Inflammatory macrophage (primary cell): ENCODE measurements at regions not wholly inside any gene's neighbourhood (a gene's known extent, or its start where the extent isn't known, plus 50 kb on each side); places are given as distances from the start of the nearest gene placed in this dataset.

Experiments
- DNase-seq, 2 donors: peaks; one replicate each; pipeline ENCODE4 v3.0.0-alpha.2; 2020 to 2022

GRCh38 chr9:82670000-82670399 lies 392.9 kb downstream of the RASEF start:
- DNase-seq = no peak

DNA sequence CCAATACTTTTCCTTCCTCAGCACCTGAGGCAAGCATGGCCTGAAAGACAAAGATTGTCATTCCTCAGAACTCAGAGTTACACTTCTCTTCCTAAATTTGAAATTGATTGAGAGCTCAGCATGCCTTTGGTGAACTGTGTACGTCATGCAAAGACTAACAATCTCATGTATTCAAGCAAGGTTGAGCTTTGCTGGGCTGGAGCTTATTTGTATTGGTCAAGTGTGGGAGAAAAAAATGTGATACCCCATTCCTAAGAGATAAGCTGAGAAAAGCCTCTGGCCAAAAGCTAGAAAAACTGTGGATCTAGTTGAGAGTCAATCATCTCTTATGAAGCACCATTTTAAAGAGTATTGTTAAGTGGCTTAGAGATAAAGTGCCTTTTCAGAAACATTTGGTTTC lies 392.2 kb downstream of the RASEF start:
- DNase-seq = no peak

- no peak for DNase-seq
Measured at GRCh38 chr9:82673201-82673600, 389.7 kb downstream of the RASEF start.

- no peak for DNase-seq
Measured at GRCh38 chr9:82673919-82674318, 389.0 kb downstream of the RASEF start.

DNA sequence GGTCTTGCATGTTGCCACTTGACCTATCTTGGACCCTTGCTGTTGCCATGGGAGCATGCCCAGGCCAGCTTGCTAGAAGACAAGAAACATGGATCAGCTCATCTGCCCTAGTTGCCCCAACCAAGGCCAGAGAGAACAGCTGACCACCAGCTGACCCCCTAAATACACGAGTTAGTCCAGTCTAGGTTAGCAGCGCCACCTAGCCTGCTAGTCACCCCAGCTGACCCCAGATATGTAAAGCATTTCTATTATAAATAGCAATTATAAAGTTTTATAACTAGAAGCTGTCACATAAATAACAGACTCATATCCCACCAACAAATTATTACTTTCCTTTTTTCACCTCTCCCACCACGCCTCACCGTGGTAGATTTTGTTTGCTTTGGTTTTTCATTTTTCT lies 387.8 kb downstream of the RASEF start:
- no peak for DNase-seq

DNA sequence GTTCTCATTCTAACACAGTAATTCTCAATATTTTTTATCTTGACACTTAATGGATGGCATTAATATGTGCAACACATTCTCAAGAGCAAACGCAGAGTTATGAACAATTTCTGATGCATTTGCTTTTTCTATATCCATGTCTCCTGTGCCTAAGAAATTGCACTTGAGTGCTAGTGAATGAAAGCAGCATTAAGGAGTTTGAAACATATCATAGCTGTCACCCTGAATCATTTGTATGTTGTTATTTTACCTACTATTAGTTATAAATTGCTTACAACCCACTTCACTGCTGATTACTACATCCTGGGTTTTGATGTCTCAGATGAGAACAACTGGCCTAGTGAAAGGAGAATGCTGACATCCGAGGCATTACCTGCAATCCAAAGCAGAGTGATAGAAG lies 387.3 kb downstream of the RASEF start:
- DNase-seq = no peak

- DNase-seq = no peak
Measured at GRCh38 chr9:82677086-82677485, 385.9 kb downstream of the RASEF start.

GRCh38 chr9:82679472-82679871 lies 383.5 kb downstream of the RASEF start:
- DNase-seq = no peak

DNA sequence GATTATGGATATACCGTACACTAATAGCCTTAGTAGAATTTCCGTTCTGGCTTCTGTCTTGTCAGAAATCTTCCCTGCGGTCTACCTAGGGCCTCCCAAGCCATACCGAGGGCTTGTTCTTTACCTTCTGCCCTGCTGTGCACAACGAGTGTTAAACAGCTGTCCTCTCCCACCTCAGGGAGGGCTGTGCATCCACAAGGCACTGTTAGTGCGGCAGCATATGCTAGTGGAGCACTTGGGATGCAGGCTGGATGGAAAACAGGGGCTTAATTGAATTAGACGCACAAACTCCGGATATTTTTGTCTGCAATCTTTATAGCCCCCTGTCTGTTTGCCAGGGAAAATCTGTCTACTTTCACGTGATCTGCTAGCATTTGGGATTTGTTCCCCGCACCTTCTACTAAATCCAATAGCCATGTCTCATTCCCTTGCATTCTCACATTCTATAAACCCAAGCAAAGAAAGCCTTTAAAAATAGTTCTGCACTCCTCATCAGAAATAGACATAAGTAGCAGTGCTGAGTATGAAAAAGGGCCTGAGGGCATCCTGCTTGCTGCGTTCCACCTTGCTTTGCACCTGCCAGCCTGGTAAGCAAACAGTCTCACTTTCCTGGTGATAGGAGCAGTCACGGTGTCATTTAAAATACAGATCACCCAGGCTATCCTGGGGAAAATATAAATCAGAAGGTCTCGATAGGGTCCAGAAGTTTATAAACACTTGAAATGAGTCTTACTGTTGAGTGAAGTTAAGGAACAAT lies 382.6 kb downstream of the RASEF start:
- DNase-seq = no peak

DNA sequence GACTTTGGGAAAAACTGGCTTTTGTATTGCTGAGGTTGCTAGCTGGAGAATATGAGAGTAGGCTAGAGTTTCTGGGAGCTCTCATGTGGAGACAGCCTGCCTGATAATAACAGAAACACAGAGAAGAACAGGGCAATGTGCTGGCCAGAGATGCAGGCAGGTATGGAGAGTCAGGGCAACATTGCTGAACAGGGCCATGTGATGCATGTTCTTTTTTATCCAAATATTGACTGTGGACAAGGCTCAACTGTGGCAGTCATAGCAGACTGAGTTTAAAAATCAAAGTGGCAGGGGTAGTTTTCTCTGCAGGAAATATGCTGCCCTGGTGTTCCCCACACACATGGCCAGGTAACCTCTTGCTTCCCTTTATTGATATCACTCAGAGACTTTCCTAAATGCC lies 381.1 kb downstream of the RASEF start:
- DNase-seq = no peak

- DNase-seq = no peak
Measured at GRCh38 chr9:82682431-82682830, 380.5 kb downstream of the RASEF start.

DNA sequence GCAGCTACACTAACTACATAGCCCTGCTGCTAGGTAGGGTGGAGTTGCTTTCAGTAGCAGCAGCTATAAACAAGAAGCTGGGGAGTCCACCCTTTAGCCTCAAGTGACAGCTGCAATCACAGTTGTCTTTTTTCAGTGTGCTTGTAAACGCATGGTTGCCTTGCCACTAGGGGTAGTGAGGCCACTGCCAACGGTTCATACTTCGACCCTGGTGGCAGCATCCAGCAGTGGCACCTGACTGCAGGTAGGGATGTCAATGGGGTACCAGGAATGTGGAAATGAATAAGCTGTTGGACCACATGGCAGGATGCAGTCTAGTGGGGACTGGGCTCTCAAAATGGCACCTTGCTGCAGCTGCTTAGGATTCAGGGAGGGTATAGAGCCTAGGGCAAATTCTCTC lies 367.2 kb downstream of the RASEF start:
- no peak for DNase-seq

DNA sequence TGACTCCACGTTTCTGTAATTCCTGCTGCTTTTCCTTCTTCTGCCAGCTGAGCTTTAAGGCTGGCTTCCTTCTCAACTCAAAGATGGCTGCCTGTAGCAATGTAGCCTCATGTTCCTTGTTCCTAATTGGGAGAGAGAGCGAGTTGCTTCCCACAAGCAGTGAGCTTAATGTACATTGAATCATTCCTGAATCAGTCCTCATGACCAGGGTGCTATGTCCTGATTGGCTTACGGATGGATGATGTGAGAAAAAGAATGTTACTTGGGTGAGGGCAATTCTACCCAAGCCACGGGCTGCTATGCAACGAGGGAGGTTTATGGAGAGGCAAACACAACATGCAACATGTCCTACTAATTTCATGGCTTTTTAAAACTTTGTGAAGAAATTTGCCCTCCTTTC lies 356.2 kb downstream of the RASEF start:
- no peak for DNase-seq

GRCh38 chr9:82716821-82717220 lies 346.1 kb downstream of the RASEF start:
- DNase-seq = no peak

GRCh38 chr9:82720515-82720914 lies 342.4 kb downstream of the RASEF start:
- peak; percentile 15 to 43 for DNase-seq

GRCh38 chr9:82721593-82721992 lies 341.3 kb downstream of the RASEF start:
- peak; percentile 45 to 62 for DNase-seq

DNA sequence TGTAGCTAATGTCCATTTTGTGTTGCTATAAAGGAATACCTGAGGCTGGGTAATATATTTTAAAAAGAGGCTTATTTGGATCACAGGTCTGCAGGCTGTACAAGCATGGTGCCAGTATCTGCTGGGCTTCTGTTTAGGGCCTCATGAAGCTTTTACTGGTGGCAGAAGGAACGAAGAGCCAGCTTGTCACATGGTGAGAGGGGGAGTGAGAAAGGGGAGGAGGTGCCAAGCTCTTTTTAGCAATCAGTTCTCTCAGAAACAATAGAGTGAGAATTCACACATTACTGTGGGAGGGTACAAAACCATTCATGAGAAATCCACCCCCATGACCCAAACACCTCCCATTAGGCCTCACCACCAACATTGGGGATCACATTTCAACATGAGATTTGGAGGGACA lies 340.9 kb downstream of the RASEF start:
- DNase-seq = peak in 1 of 2 donors; percentile 20

- DNase-seq = no peak
Measured at GRCh38 chr9:82722561-82722960, 340.4 kb downstream of the RASEF start.

- DNase-seq = no peak
Measured at GRCh38 chr9:82726424-82727276, 336.3 kb downstream of the RASEF start.

GRCh38 chr9:82729141-82729540 lies 333.8 kb downstream of the RASEF start:
- no peak for DNase-seq

- DNase-seq = no peak
Measured at GRCh38 chr9:82729991-82730589, 332.9 kb downstream of the RASEF start.

GRCh38 chr9:82732928-82733327 lies 330.0 kb downstream of the RASEF start:
- no peak for DNase-seq

DNA sequence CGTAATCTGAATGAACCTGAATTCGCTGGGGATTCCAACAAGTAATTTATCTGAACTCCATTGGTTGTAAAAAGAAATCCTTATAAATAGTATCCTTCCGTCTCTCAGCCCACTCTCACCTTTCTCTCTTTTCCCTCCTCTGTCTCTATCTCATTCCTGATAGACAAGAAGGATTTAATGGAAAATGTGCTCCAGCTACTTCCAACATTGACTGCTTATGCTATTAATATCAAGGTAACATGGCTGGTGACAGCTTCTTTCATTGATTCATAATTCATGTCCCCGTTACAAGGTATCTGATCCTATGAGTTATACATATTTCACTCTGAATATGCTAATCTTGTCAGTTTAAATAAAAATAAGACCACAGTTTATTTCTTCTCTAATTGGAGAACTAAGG lies 326.8 kb downstream of the RASEF start:
- no peak for DNase-seq

DNA sequence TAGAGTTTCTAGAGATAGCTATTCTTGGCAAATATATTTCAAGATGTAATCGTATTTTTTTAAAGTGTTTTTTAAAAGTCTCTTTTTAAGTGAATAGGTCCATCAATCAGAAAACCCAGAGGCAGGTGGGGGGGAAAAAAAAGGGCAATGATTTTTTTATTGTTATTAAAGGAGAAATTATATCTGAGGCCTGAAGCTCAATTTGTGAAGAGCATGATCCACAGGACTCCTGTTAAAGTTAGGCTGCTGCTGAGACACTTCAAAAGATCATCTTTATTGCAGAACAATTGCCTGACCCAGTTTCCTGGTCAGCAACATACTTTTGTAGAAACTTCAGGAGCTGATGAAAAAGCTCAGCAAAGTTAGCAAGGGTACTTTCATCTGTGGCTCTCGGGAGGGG lies 326.2 kb downstream of the RASEF start:
- DNase-seq = no peak
